AG10803 (cell line): ENCODE measurements at regions not wholly inside any gene's neighbourhood (a gene's known extent, or its start where the extent isn't known, plus 50 kb on each side); places are given as distances from the start of the nearest gene placed in this dataset.

Experiments used
- DNase-seq: peaks from one replicate; pipeline ENCODE4 v3.0.0; 2010; ENCODE audit warnings: low read depth
- H3K4me3 ChIP-seq: 2 replicates; pipeline ENCODE4 v1.5.1; 2011; ENCODE audit warnings: mild to moderate bottlenecking, low read length, control low read depth
- CTCF ChIP-seq: conservative IDR thresholded peaks from 2 replicates; pipeline ENCODE4 v1.5.1; 2011; ENCODE audit warnings: mild to moderate bottlenecking, low read length, control low read depth, inconsistent platforms

- TF ChIP-seq CTCF: no peak
- no peak overlapping the region for H3K4me3 ChIP-seq
- no peak for DNase-seq
These were observed 94.1 kb upstream of the RFX8 start for GRCh38 chr2:101568969-101569368.

- no peak for TF ChIP-seq CTCF
- DNase-seq: no peak
- H3K4me3 ChIP-seq: no peak overlapping the region
These were observed 91.8 kb upstream of the RFX8 start for GRCh38 chr2:101566632-101567228.

DNA sequence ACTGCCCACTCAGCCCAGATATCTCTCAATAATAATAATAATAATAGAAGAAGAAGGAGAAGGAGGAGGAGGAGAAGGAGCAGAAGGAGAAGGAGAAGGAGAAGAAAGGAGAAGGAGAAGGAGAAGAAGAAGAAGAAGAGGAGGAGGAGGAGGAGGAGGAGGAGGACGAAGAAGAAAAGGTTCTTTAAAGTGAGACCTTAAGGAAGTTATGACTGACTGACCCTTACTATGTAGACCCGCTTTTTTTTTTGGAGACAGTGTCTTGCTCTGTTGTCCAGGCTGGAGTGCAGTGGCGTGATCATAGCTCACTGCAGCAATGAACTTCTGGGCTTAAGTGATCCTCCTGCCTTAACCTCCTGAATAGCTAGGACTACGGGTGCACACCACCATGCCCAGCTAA is 88.9 kb upstream of the RFX8 start:
- TF ChIP-seq CTCF: no peak
- no peak overlapping the region for H3K4me3 ChIP-seq

GRCh38 chr2:101560780-101561315 is 85.9 kb upstream of the RFX8 start:
- no peak for TF ChIP-seq CTCF
- DNase-seq: no peak
- no peak overlapping the region for H3K4me3 ChIP-seq

More for the DNA sequence above, 88.9 kb upstream of the RFX8 start:
- no peak for DNase-seq

- peak; percentile 27 for DNase-seq
- no peak for TF ChIP-seq CTCF
- H3K4me3 ChIP-seq: no peak overlapping the region
These were observed 84.6 kb upstream of the RFX8 start for GRCh38 chr2:101559551-101559950.

GRCh38 chr2:101558740-101559525 is 84.0 kb upstream of the RFX8 start:
- DNase-seq: peak; percentile 74
- TF ChIP-seq CTCF: no peak
- H3K4me3 ChIP-seq: no peak overlapping the region

- no peak overlapping the region for H3K4me3 ChIP-seq
- TF ChIP-seq CTCF: no peak
- no peak for DNase-seq
These were observed 81.1 kb upstream of the RFX8 start for GRCh38 chr2:101556033-101556459.
